K562 (cell line): ENCODE measurements at regions not wholly inside any gene's neighbourhood (a gene's known extent, or its start where the extent isn't known, plus 50 kb on each side); places are given as distances from the start of the nearest gene placed in this dataset.

ENCODE experiments used
- AFF1 ChIP-seq, 2 experiments: fragments of 450-650 bp; IDR thresholded peaks; 2 replicates each; pipeline ENCODE4 v1.6.1; 2018; ENCODE audit warnings: mild to moderate bottlenecking in 2 of 2, low read depth in 1 of 2; ENCODE audit not compliant: partially characterized antibody in 2 of 2
- ATF6 ChIP-seq: sonication (generic); formaldehyde crosslinking; IDR thresholded peaks from 2 replicates; pipeline ENCODE4 v1.4.0; 2020; ENCODE audit warnings: mild to moderate bottlenecking, missing genetic modification reagents
- BHLHE40 ChIP-seq: IDR thresholded peaks from 2 replicates; pipeline ENCODE4 v1.6.1; 2011; ENCODE audit warnings: low read length, improper control_type of control experiment
- BMI1 ChIP-seq: fragments of 150-350 bp; IDR thresholded peaks from 2 replicates; pipeline ENCODE4 v1.6.1; 2014; ENCODE audit warnings: low read length
- CBFA2T2 ChIP-seq: fragments of 450-650 bp; conservative IDR thresholded peaks from 2 replicates; pipeline ENCODE4 v1.6.1; 2017; ENCODE audit warnings: mild to moderate bottlenecking
- CBFB ChIP-seq: sonication (generic); formaldehyde crosslinking; IDR thresholded peaks from 2 replicates; pipeline ENCODE4 v1.4.0; 2020; ENCODE audit warnings: mild to moderate bottlenecking, missing genetic modification reagents
- CHD2 ChIP-seq: IDR thresholded peaks from 2 replicates; pipeline ENCODE4 v1.6.1; 2011; ENCODE audit warnings: low read depth, low read length
- CREB3L1 ChIP-seq: fragments of 450-650 bp; IDR thresholded peaks from 2 replicates; pipeline ENCODE4 v1.6.1; 2014; ENCODE audit warnings: low read depth, mild to moderate bottlenecking, moderate library complexity, borderline replicate concordance
- CTCF ChIP-seq, 3 experiments: IDR thresholded peaks in 2 of 3; conservative IDR thresholded peaks in 1 of 3; 2 replicates each; pipeline ENCODE4 v1.5.1; 2011 to 2012; ENCODE audit warnings: low read length in 3 of 3, mild to moderate bottlenecking in 3 of 3, control low read depth in 2 of 3, improper control_type of control experiment in 1 of 3, inconsistent platforms in 1 of 3, low read depth in 1 of 3, mixed read lengths in 1 of 3, moderate library complexity in 1 of 3; ENCODE audit not compliant: insufficient read depth in 2 of 3
- ELF4 ChIP-seq: fragments of 450-650 bp; formaldehyde crosslinking; IDR thresholded peaks from 2 replicates; pipeline ENCODE4 v1.4.0; 2022; ENCODE audit warnings: missing genetic modification characterization
- ETV6 ChIP-seq, 3 experiments: fragments of 150-350 bp in 1 of 3; sonication (generic) in 1 of 3; formaldehyde crosslinking in 1 of 3; IDR thresholded peaks; 2 replicates each; pipeline versions ENCODE4 v1.6.1 to v1.8.0; 2014 to 2022; ENCODE audit warnings: borderline replicate concordance in 2 of 3, low read depth in 2 of 3, antibody characterized with exemption in 1 of 3, low read length in 1 of 3, mild to moderate bottlenecking in 1 of 3, missing genetic modification reagents in 1 of 3
- IFI16 ChIP-seq: fragments of 250-450 bp; sonication (Bioruptor Pico); IDR thresholded peaks from 2 replicates; pipeline ENCODE4 v2.1.2; 2022; ENCODE audit warnings: mild to moderate bottlenecking, inconsistent platforms
- KHSRP ChIP-seq: fragments of 450-650 bp; IDR thresholded peaks from 2 replicates; pipeline ENCODE4 v1.6.1; 2017
- LARP7 ChIP-seq: fragments of 450-650 bp; IDR thresholded peaks from 2 replicates; pipeline ENCODE4 v1.6.1; 2016
- MCM7 ChIP-seq, 2 experiments: fragments of 450-650 bp; IDR thresholded peaks; 2 replicates each; pipeline ENCODE4 v1.6.1; 2016 to 2018
- RBM25 ChIP-seq: fragments of 200-400 bp; formaldehyde crosslinking; IDR thresholded peaks from 2 replicates; pipeline ENCODE4 v1.6.1; 2018; ENCODE audit warnings: low read length, low read depth, moderate library complexity; ENCODE audit not compliant: severe bottlenecking
- SLC30A9 ChIP-seq: fragments of 250-450 bp; sonication (Bioruptor Pico); IDR thresholded peaks from 2 replicates; pipeline ENCODE4 v1.8.0; 2022; ENCODE audit warnings: mild to moderate bottlenecking, moderate library complexity
- SP2 ChIP-seq: IDR thresholded peaks from 2 replicates; pipeline ENCODE4 v1.6.1; 2011; ENCODE audit warnings: mild to moderate bottlenecking, low read depth, low read length, moderate library complexity; ENCODE audit not compliant: poor library complexity, severe bottlenecking; ENCODE audit errors: extremely low read depth
- TSC22D4 ChIP-seq: fragments of 450-650 bp; IDR thresholded peaks from 2 replicates; pipeline ENCODE4 v1.6.1; 2016; ENCODE audit warnings: missing genetic modification characterization, missing biosample characterization, control low read depth
- ZNF311 ChIP-seq: fragments of 250-450 bp; sonication (Bioruptor Pico); IDR thresholded peaks from 2 replicates; pipeline ENCODE4 v1.4.0; 2020; ENCODE audit warnings: mild to moderate bottlenecking, moderate library complexity

- TF ChIP-seq BMI1 (no peak), CBFA2T2 (peak; percentile 86), ETV6 (IDR thresholded peaks at IDR 0.05; ENCODE audit: borderline replicate concordance in 1 of 2, low read depth in 2 of 2, low read length in 1 of 2) (peak in 1 of 2 experiments; percentile 77; a peak in 2 of 4 replicates), ETV6 (CRISPR knock-in tag; IDR thresholded peaks at IDR 0.05; ENCODE audit: borderline replicate concordance) (no peak), IFI16 (CRISPR knock-in tag) (no peak), RBM25 (no peak), ZNF311 (CRISPR knock-in tag) (0 out of 2 replicates have a peak, but pooled peaks have one; percentile 6), TSC22D4 (no peak), MCM7 (IDR thresholded peaks at IDR 0.05) (no peak), SP2 (no peak), CREB3L1 (0 out of 2 replicates have a peak, but pooled peaks have one; percentile 21), ATF6 (CRISPR knock-in tag) (no peak), CBFB (no peak), ELF4 (no peak), BHLHE40 (peak; percentile 35; the same call in 1 of the 2 replicates), AFF1 (IDR thresholded peaks at IDR 0.05; ENCODE audit: low read depth in 1 of 2, partially characterized antibody in 2 of 2) (peak in 1 of 2 experiments; percentile 6), CTCF (IDR thresholded peaks at IDR 0.05 in 2 of 3, conservative IDR thresholded peaks at IDR 0.05 in 1 of 3; ENCODE audit: insufficient read depth in 2 of 3, low read depth in 1 of 3, low read length in 3 of 3) (peak in 1 of 3 experiments; percentile 10; a peak in 1 of 6 replicates), LARP7 (no peak), KHSRP (no peak), CHD2 (no peak), SLC30A9 (CRISPR knock-in tag) (no peak)
Observed at GRCh38 chr3:177338697-177339219, 141.5 kb upstream of the TBL1XR1 start (continued).
